CD4-positive, alpha-beta T cell treated with Interleukin-1 beta for 1 hour (primary cell): ENCODE measurements at regions not wholly inside any gene's neighbourhood (a gene's known extent, or its start where the extent isn't known, plus 50 kb on each side); places are given as distances from the start of the nearest gene placed in this dataset.

Experiments
- DNase-seq, 2 donors: peaks; one replicate each; pipeline ENCODE4 v3.0.0-alpha.2; 2020 to 2022

- no peak for DNase-seq
These were observed 1154.1 kb upstream of the CDH6 start for GRCh38 chr5:30039379-30039778.

- DNase-seq, result no peak
These were observed 1158.6 kb upstream of the CDH6 start for GRCh38 chr5:30034870-30035269.

GRCh38 chr5:30030101-30030500 is 1163.4 kb upstream of the CDH6 start:
- DNase-seq, result no peak

GRCh38 chr5:30001826-30002225 is 1191.7 kb upstream of the CDH6 start:
- no peak for DNase-seq

GRCh38 chr5:30000231-30000630 is 1193.3 kb upstream of the CDH6 start:
- no peak for DNase-seq

GRCh38 chr5:29995154-29995553 is 1198.3 kb upstream of the CDH6 start:
- DNase-seq, result no peak

- no peak for DNase-seq
These were observed 1199.0 kb upstream of the CDH6 start for GRCh38 chr5:29994519-29994918.

GRCh38 chr5:29993286-29993685 is 1200.2 kb upstream of the CDH6 start:
- DNase-seq, result no peak

GRCh38 chr5:29992248-29992647 is 1201.2 kb upstream of the CDH6 start:
- DNase-seq, result no peak

- no peak for DNase-seq
These were observed 1202.8 kb upstream of the CDH6 start for GRCh38 chr5:29990681-29991080.

- DNase-seq, result no peak
These were observed 1209.3 kb upstream of the CDH6 start for GRCh38 chr5:29984156-29984540.

- DNase-seq, result no peak
These were observed 1209.8 kb upstream of the CDH6 start for GRCh38 chr5:29983528-29984155.

- DNase-seq, result no peak
These were observed 1211.0 kb upstream of the CDH6 start for GRCh38 chr5:29982457-29982856.

GRCh38 chr5:29972597-29972996 is 1220.9 kb upstream of the CDH6 start:
- no peak for DNase-seq

- no peak for DNase-seq
These were observed 1229.5 kb upstream of the CDH6 start for GRCh38 chr5:29963956-29964355.

GRCh38 chr5:29960323-29960722 is 1233.2 kb upstream of the CDH6 start:
- DNase-seq, result no peak

- DNase-seq, result no peak
These were observed 1242.9 kb upstream of the CDH6 start for GRCh38 chr5:29950416-29951145.

GRCh38 chr5:29949301-29949872 is 1244.1 kb upstream of the CDH6 start:
- DNase-seq, result no peak

GRCh38 chr5:29944327-29944726 is 1249.2 kb upstream of the CDH6 start:
- DNase-seq, result no peak

- no peak for DNase-seq
These were observed 1251.4 kb upstream of the CDH6 start for GRCh38 chr5:29942089-29942488.

GRCh38 chr5:29939988-29940387 is 1253.5 kb upstream of the CDH6 start:
- no peak for DNase-seq

GRCh38 chr5:29935371-29935770 is 1258.1 kb upstream of the CDH6 start:
- no peak for DNase-seq

- no peak for DNase-seq
These were observed 1263.2 kb upstream of the CDH6 start for GRCh38 chr5:29930316-29930715.

- DNase-seq, result no peak
These were observed 1269.4 kb upstream of the CDH6 start for GRCh38 chr5:29924107-29924506.
